Lower leg skin (tissue), 3 donors: ENCODE measurements at regions not wholly inside any gene's neighbourhood (a gene's known extent, or its start where the extent isn't known, plus 50 kb on each side); places are given as distances from the start of the nearest gene placed in this dataset.

ENCODE experiments used
- CTCF ChIP-seq, 3 donors: fragments of 450-650 bp; IDR thresholded peaks; one replicate each; pipeline ENCODE4 v1.5.1; 2016; ENCODE audit warnings: antibody characterized with exemption in 3 of 3, mild to moderate bottlenecking in 3 of 3, moderate library complexity in 2 of 3
- POLR2A ChIP-seq, 2 donors: fragments of 450-650 bp; IDR thresholded peaks; one replicate each; pipeline ENCODE4 v1.6.1; 2016 to 2017; ENCODE audit warnings: antibody characterized with exemption in 2 of 2, mild to moderate bottlenecking in 1 of 2, moderate library complexity in 1 of 2

GRCh38 chr4:114386637-114387233, 211.9 kb upstream of the UGT8 start:
- TF ChIP-seq CTCF (IDR thresholded peaks at IDR 0.05) (no peak), POLR2A (IDR thresholded peaks at IDR 0.05) (no peak)
